Endodermal cell (in vitro differentiated cells): ENCODE measurements at regions not wholly inside any gene's neighbourhood (a gene's known extent, or its start where the extent isn't known, plus 50 kb on each side); places are given as distances from the start of the nearest gene placed in this dataset.

Source experiments
- DNase-seq: peaks from one replicate; pipeline ENCODE4 v3.0.0-alpha.2; 2017
- H3K27ac ChIP-seq: 2 replicates; pipeline ENCODE4 v1.5.1; 2013; ENCODE audit warnings: mild to moderate bottlenecking, low read depth, low read length, moderate library complexity
- H3K27me3 ChIP-seq: 2 replicates; pipeline ENCODE4 v1.6.1; 2013; ENCODE audit warnings: mild to moderate bottlenecking, low read length, moderate library complexity; ENCODE audit not compliant: insufficient read depth, control insufficient read depth, poor library complexity, severe bottlenecking
- H3K36me3 ChIP-seq: 2 replicates; pipeline ENCODE4 v1.7.0; 2013; ENCODE audit warnings: mild to moderate bottlenecking, low read length, moderate library complexity; ENCODE audit not compliant: control insufficient read depth, insufficient read depth
- H3K4me1 ChIP-seq: one replicate; pipeline ENCODE4 v1.7.0; 2013; ENCODE audit warnings: low read length; ENCODE audit not compliant: control insufficient read depth, insufficient read depth
- H3K4me3 ChIP-seq: 2 replicates; pipeline ENCODE4 v1.5.1; 2013; ENCODE audit warnings: mild to moderate bottlenecking, low read length, moderate library complexity
- H3K9ac ChIP-seq: 2 replicates; pipeline ENCODE4 v1.6.1; 2013; ENCODE audit warnings: mild to moderate bottlenecking, low read length, moderate library complexity; ENCODE audit not compliant: poor library complexity, severe bottlenecking; ENCODE audit errors: extremely low read depth
- H3K9me3 ChIP-seq: 2 replicates; pipeline ENCODE4 v1.6.1; 2013; ENCODE audit warnings: mild to moderate bottlenecking, low read length, moderate library complexity; ENCODE audit not compliant: control insufficient read depth
- H3K27ac Mint-ChIP-seq: 2 replicates; pipeline ENCODE4 v1.8.0; 2020; ENCODE audit warnings: mixed read lengths
- H3K27me3 Mint-ChIP-seq: 2 replicates; pipeline ENCODE4 v1.8.0; 2021; ENCODE audit warnings: mild to moderate bottlenecking, mixed read lengths; ENCODE audit not compliant: insufficient read depth
- H3K36me3 Mint-ChIP-seq: 2 replicates; pipeline ENCODE4 v1.8.0; 2020; ENCODE audit warnings: low read depth, mixed read lengths
- H3K4me1 Mint-ChIP-seq: 2 replicates; pipeline ENCODE4 v1.8.0; 2020; ENCODE audit warnings: mixed read lengths
- H3K4me3 Mint-ChIP-seq: 2 replicates; pipeline ENCODE4 v1.8.0; 2020; ENCODE audit warnings: mild to moderate bottlenecking, moderate library complexity, mixed read lengths
- H3K9me3 Mint-ChIP-seq: 2 replicates; pipeline ENCODE4 v1.8.0; 2020; ENCODE audit warnings: mild to moderate bottlenecking, mixed read lengths
- WGBS, 2 experiments: methylation state at CpG; one replicate each; pipeline versions ENCODE4 v1.1.5 to v1.1.7; 2013; ENCODE audit warnings: missing lambda C conversion rate in 2 of 2, mixed read lengths in 1 of 2; ENCODE audit not compliant: insufficient coverage in 1 of 2, insufficient read length in 1 of 2; 5-methylcytosine and 5-hydroxymethylcytosine counted together
- TF ChIP-seq, protein P1 (sequence below): fragments of 200-600 bp; sonication (generic); conservative IDR thresholded peaks from 2 replicates; pipeline ENCODE4 v1.5.0; 2021; ENCODE audit warnings: antibody characterized with exemption, mild to moderate bottlenecking

DNA sequence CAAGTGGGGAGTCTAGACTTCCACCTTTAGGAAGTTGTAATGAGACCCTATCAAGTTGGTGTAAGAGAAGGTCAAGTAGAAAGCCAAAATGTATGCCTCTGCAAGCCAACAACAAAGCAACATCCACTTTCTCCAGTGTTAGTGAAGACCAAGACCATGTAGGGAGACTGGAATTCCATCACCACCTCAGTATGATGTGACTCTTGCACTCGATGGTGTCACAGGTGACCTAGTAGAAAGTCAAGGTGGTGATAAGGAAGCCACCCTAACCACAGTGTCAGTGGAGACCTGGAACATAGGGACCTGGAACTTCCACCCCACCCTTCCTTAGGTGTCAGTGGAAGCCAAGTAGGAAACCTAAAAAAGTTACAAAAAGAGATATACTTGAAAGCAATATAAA lies 278.1 kb upstream of the KCNMB2 start:
- no peak overlapping the region for H3K27ac Mint-ChIP-seq
- WGBS, 2 experiments = 95% methylated on average over 1 of the region's 1 CpG; no CpG with 5 or more reads in 1 of the 2 experiments

DNA sequence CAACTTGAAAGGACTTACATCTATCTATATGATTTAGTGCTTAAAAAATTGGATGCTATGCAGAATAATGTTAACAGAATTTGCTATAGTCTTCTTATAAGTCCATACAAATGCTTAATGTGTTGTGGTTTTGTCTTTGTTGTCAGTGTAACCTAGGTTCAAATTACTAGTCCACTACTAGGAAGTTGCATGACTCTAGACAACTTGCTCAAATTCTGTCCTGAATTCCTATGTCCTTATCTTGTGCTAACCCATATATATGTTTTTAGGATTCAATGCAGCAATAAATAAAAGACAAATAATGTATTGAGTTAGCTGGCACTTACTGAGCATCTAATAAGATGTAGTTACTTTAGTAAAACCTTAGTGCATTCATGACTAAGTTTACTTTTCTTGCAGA lies 276.5 kb upstream of the KCNMB2 start:
- H3K36me3 ChIP-seq = no peaks in the 10 kb centered on the region
- TF ChIP-seq, protein P1, sequence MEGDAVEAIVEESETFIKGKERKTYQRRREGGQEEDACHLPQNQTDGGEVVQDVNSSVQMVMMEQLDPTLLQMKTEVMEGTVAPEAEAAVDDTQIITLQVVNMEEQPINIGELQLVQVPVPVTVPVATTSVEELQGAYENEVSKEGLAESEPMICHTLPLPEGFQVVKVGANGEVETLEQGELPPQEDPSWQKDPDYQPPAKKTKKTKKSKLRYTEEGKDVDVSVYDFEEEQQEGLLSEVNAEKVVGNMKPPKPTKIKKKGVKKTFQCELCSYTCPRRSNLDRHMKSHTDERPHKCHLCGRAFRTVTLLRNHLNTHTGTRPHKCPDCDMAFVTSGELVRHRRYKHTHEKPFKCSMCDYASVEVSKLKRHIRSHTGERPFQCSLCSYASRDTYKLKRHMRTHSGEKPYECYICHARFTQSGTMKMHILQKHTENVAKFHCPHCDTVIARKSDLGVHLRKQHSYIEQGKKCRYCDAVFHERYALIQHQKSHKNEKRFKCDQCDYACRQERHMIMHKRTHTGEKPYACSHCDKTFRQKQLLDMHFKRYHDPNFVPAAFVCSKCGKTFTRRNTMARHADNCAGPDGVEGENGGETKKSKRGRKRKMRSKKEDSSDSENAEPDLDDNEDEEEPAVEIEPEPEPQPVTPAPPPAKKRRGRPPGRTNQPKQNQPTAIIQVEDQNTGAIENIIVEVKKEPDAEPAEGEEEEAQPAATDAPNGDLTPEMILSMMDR = no peak
- DNase-seq = no peak
- Mint-ChIP-seq H3K36me3 (no peaks in the 10 kb centered on the region), H3K27me3 (no peaks in the 10 kb centered on the region), H3K4me1 (peaks cover 9% of the 10 kb centered on the region), H3K27ac (no peak overlapping the region), H3K4me3 (no peak overlapping the region), H3K9me3 (no peaks in the 10 kb centered on the region)
- H3K4me3 ChIP-seq = no peak overlapping the region
- H3K27me3 ChIP-seq = no peaks in the 10 kb centered on the region
- no peaks in the 10 kb centered on the region for H3K9me3 ChIP-seq
- H3K9ac ChIP-seq = no peak overlapping the region
- no peaks in the 10 kb centered on the region for H3K4me1 ChIP-seq
- H3K27ac ChIP-seq = no peak overlapping the region

More for the DNA sequence above, 278.1 kb upstream of the KCNMB2 start:
- Mint-ChIP-seq H3K9me3 (no peaks in the 10 kb centered on the region), H3K4me3 (no peak overlapping the region), H3K4me1 (peaks cover 9% of the 10 kb centered on the region), H3K36me3 (no peaks in the 10 kb centered on the region), H3K27me3 (no peaks in the 10 kb centered on the region)
- TF ChIP-seq, protein P1 = no peak
- H3K36me3 ChIP-seq = no peaks in the 10 kb centered on the region
- no peaks in the 10 kb centered on the region for H3K4me1 ChIP-seq
- H3K9ac ChIP-seq = no peak overlapping the region
- no peak for DNase-seq
- no peaks in the 10 kb centered on the region for H3K9me3 ChIP-seq
- no peaks in the 10 kb centered on the region for H3K27me3 ChIP-seq
- no peak overlapping the region for H3K4me3 ChIP-seq
- no peak overlapping the region for H3K27ac ChIP-seq

DNA sequence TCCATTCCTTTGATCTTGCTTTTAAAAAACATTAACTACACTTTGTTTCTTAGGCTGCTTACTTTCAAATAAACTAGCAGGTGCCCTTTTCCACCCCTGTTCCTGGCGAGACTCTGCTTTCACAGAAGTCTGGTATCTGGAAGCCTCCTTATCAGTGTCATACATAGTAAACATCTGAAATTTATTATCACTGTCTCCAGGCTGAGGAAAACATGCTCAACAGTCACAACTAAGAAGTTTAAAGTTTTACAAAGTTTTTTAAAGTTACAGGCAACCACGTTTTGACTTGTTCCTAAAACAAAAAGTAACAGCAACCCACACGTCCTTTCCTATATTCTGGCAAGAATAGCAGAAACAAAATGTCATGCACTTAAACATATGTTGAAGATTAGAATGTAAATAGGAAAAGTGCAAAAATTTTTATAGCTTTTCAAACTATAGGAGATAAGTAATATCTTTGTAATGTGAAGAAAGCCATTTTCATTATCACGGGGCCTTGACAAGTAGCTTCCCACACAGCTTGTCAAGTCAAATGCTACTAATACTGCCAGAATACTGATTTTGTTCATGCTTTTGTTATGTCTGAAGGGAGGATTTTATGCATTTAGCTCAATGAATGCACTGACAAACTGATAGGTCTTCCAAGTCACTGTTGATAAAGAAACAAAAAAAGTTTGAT lies 275.2 kb upstream of the KCNMB2 start:
- Mint-ChIP-seq H3K27ac (no peak overlapping the region), H3K9me3 (no peaks in the 10 kb centered on the region), H3K36me3 (no peaks in the 10 kb centered on the region), H3K4me3 (no peak overlapping the region), H3K4me1 (peaks cover 9% of the 10 kb centered on the region), H3K27me3 (no peaks in the 10 kb centered on the region)
- Histone ChIP-seq H3K36me3 (no peaks in the 10 kb centered on the region), H3K9me3 (no peaks in the 10 kb centered on the region), H3K27me3 (no peaks in the 10 kb centered on the region), H3K4me1 (no peaks in the 10 kb centered on the region), H3K9ac (no peak overlapping the region), H3K27ac (peak overlapping the region; percentile 8), H3K4me3 (no peak overlapping the region)
- TF ChIP-seq, protein P1 = no peak
- 58 to 79% methylated on average over 2 to 4 of the region's 4 CpGs for WGBS, 2 experiments
- no peak for DNase-seq
